NCI-H345 treated with DMSO at 0.1 percent for 48 hours (cell line): ENCODE measurements at regions not wholly inside any gene's neighbourhood (a gene's known extent, or its start where the extent isn't known, plus 50 kb on each side); places are given as distances from the start of the nearest gene placed in this dataset.

ENCODE experiments used
- DNase-seq: peaks from one replicate; lab custom pipeline; 2025; ENCODE audit not compliant: unreplicated experiment; lab: John Stamatoyannopoulos, UW

DNA sequence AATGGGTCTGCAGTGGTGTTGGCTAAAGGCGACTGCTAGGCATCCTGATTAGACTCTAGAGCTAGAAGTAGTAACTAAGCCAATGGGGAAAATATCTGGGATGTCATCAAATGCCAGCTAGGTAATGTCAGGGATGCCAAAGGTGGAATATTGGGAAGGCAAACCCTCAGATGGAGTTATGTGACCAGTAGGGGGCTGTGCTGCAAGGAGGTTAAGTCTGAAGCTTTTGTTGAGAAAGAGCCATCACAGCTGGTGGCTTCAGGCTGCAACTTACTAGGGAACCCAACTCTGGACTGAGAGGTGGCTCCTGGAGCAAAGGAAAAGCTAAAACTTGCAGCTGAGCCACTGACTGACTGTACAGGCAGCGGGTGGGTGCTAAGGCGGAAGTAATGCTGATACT, 576.9 kb upstream of the GHITM start:
- no peak for DNase-seq

DNA sequence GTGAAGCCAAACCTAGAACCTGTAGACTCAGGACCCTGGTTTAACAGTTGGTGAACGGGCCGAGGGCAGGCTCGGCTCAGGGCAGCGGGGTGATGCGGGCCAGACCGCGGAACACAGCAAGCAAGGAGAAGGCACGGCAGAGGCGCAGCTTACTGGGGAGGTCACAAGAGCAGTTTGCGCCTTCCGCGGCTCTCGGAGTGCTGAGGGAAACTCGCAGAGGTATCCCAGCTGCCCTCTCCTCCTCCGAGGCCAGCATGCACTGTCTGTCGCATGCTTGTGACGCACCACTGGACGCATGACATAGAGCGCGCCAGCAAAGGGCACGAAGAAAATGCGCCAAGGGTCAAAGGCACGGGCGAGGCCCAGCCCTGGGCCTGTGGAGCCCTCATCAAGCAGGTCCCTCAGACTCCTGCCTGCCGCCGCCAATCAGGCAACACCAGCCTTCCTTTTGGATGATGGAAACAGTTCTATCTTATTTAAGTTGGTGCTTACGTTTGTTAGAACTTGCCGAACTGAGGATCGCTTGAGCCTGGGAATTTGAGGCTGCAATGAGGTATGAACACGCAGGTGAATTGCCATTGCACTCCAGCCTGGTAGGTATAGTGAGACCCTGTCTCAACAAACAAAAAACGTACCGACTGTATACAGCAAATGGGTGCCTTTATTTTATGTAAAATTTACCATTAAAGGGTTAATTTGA, 574.3 kb upstream of the GHITM start:
- DNase-seq = no peak

DNA sequence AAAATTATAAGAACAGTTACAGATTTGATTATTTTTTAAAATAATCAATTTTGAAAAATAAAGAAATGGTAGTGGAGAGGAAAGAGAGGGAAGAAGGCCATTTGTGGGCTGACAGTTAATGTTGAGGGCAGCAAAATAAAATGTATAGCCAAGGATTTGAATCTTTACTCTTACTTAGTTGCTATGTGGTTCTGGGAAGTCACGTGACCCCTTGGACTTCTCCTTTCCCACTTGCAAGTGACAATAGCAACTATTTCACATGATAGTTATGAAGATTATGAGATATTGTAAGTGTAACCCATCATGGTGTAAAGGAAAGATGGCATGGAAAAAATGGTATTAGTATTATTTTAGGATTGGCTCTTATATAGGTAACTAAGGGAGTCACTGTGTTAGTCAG, 567.3 kb upstream of the GHITM start:
- no peak for DNase-seq

DNA sequence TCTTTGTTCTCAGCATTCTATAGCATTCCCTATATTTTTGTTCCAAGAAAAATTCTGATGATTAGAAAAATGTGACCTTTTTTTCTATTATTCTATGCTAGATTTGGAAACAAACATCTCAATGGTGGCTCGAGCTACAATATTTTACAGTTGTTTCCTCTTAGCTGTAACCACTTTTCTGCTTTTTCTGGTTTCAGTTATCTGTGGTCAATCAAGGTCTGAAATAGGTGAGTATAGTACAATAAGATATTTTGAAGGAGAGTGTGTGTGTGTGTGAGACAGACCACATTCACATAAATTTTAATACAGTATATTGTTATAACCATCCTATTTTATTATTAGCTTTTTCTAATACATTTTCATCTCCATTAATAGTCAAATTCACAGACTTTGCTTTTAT, 564.5 kb upstream of the GHITM start:
- DNase-seq = no peak

DNA sequence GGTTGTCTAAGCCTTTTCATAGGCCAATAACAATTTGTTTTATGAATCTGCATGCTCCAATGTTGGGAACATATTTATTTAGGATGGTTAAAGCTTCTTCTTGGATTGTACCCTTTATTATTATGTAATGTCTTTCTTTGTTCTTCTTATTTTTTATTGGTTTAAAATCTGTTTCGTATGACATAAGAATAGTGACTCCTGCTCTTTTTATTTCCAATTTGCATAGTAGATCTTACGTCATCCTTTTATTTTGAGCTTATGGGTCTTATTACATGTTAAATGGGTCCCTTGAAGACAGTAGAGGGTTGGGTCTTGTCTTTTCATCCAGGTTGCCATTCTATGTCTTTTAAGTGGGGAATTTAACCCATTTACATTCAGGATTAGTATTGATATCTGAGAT, 561.9 kb upstream of the GHITM start:
- DNase-seq = no peak

DNA sequence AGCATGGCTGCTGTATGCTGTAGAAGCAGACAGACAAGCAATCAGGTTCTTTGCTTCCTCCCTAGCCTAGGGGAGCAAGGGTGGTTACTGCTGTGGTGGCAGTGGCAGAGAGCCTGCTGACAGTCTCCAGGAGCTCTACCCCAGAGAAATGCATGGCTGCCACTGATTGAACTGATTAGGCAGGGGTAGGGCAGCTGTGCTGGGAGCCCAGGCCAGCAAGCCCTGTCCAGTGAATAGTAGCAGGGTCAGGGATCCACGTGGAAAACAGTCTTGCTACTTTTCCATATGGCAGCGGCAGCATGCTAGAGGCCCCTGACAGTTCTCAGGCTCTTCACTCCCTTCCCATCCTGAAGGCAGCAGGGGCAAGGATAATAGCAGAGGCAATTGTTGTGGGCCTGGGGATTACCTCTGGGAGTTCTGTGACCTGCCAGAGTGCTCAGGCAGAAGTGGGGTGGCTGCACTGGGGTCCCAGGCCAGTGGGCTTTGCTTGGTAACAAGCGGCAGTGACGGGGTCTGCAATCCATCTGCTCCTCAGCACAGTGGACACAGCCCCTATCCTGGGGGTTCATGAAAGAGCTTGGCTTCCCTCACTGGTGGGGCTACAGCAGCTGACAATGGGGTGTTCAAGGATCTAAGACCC, 558.8 kb upstream of the GHITM start:
- no peak for DNase-seq

DNA sequence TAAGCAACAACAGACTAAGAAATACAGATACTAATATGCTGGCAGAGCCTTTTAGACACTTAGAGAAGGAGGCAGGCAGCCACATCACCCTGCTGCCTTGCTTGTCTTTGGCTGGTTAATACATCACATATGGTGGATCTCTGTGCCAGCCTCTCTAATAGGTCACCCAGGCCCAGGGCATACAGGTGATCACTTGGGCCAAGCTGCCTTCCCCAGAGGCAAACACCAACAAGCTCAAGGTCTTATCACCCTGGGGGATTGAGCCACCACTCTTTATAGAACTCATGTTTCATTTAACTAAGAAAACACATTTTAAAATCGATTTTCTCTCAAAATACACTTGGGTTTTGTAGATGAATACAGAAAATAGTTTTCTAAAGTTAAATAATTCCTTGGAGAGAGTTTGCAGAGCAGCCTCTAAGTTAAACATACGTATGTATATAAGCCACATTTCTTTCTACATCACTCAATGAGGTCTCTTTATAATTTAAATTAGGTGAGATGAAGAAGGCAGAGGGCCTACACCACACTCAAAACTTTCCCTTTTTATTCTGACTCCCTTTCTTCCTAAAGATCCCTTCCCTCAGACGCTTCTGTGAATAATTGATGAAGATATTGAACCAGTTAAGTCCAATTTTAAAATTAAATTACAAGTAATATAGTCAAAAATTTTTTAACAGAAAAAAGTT, 556.8 kb upstream of the GHITM start:
- DNase-seq = no peak

DNA sequence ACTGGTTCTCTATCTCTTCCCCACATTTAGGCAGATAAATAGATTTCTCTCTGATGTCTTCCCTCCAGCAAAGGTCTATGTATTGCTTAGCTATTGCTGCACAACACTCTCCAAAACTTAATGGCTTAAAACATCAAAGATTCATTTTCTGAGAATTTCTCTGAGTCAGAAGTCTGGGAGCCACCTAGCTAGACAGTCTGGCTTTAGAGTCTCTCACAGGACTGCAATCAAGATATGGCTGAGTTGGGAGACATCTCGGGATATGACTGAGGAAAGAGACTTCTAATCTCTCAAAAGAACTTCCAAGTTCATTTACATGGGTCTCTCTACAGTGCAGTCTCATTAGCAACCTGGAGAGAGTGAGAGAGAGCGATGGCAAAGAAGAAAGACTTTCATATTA, 553.6 kb upstream of the GHITM start:
- DNase-seq = no peak

DNA sequence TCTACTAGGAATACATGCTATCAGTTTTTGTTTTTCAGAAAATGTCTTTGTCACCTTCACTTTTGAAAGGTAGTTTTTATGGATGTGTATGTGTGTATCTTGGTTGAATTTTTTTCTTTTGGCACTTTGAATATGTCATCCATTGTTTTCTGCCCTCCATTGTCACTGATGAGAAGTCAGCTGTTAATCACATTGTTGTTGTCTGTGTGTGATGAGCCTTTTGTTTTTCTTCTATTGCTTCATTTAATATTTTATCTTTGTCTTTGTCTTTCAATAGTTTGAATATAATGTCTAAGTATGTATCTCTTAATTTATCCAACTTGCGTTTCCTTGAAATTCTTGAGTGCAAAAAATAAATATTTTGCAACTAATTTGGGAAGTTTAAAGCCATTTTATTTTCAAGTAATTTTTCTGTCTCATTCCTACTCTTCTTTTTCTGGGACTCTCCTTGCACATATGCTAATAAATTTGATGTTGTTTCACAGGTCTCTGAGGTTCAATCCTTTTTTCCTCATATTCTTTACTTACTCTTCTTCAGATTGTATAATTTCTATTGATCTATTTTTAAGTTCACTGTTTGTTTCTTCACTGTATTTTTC, 546.9 kb upstream of the GHITM start:
- DNase-seq = no peak

DNA sequence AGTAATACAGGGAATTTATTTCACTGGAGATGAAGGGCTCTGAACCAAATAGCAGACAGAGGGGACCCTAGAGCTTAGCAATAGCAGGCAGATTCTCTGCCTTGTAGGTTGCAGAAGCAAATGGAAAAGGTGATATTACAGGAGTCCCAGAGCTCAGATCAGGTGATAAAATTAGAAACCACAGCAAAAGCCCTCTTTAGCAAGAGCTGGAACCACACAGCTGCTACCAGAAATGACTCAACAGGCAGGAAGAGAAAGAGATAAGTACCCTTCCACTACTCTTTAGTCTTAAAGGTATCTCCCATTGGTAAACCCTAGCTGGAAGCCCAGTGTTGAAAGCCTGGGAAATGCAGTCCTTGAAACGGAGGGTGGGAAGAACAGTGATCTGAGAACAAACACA, 535.6 kb upstream of the GHITM start:
- no peak for DNase-seq

DNA sequence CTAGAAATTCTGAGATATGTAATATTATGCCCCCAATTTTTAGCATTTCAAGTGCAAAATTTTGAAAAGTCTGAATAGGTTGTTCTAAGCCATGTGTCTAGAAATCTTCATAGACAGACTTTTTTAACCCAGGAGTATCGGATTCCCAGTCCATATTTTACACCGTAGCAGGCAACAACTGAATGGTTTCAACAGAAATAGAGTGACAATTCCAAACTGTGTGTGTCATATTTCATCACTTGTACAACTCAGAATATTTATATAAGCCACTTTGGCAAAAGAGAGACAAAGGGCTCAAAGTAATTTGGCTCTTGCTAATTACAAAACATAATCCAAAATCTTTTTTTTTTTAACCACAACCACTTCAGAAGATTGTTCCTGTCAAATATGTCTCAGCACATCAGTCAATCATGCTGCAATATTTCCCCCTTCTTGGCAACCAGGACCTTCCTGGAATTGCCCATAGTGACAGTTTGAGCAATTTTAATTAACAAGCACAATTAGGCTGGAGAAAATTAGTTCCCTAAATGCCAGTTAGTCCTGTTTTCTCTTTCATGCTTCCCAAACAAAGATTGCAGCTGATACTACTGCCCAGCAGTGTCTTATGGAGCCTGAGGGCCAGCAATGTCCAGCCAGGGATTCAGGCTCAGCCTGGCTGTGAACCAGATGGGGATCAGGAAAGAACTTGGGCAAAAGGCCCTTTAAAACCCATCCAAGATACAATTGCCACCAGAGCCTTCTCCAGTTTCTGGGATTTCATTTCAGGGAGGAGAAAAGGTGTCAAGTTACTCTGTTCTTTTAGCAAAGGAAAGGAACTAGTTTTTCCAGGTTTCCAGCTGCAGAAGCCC, 533.3 kb upstream of the GHITM start:
- DNase-seq = no peak

DNA sequence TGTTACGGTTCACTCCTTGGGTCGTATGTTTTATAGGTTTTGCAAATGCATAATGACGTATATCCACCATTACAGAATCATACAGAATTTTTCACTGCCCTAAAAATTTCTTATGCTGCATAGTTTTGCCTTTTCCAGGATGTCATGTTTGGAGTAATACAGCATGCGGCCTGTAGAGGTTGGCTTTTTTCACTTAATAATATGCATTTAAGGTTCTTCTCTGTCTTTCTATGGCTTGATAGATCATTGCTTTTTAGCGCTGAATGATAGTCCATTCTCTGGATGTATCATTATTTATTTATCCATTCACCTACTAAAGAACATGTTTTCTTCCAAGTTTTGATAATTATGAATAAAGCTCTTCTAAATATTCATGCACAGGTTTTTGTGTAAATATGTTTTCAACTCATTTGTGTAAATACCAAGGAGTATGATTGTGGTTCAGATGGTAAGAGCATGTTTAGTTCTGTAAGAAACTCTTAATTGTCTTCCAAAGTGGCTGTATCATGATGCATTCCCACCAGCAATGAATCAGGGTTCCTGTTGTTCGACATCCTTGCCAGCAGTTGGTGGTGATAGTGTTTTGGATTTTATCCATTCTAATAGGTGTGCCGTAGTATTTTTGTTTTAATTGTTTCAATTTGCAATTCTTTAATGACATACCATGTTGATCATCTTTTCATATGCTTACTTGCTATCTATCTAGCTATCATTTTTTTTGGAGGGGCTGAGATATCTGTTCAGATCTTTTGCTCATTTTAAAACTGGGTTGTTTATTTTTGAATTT, 531.2 kb upstream of the GHITM start:
- DNase-seq = no peak

DNA sequence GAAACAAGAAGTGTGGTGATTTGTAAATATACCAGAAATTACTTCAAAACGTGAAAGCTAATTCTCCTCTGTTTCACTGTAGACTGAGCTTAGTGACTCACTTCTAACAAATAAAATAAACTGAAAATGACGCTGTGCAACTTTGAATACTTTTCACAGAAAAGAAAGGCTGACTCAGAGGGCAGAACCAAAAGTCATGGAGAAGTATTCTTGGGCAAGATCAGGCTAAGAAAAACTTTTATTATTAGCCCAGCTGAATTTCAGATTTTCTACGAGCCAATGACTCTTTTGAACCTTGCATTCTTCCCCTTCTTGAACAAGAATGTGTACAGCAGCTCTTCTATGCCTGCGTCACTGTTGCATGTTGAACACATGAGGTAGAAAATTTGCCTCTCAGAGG, 527.3 kb upstream of the GHITM start:
- no peak for DNase-seq

DNA sequence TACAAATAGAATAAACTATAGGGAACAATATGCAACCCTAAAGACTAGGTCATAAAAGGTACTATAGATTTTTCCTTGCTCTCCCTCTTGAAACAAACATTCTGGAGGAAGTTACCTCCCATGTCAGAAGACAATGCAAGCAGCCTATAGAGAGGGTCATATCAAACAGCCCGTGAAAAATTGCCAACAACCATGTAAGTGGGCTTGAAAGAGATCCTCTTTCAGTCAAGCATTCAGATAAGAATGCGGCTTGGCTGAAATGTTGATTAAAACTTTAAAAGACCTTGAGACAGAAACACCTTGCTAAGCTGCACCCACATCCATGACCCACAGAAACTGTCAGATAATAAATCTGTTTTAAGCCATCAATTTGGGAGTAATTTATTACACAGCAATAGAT, 526.6 kb upstream of the GHITM start:
- no peak for DNase-seq

DNA sequence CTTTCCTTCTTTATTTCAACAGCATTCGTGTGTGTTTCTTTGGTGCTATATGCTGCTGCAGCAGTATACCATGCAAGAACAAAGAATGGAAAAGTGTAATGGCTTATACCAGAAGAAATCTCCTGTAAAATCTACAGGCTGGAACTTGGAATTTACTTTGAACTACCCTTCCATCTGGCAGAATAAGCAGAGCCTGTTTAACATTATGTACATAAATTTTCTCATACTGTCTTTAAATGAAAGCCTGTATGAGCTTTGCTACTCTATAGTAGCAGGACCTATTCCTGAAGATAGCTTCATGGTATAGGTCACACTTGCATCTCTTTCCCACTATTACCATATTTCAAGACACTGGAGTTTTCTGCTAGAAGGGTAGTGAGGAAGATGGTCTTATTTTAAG, 522.1 kb upstream of the GHITM start:
- DNase-seq = no peak

DNA sequence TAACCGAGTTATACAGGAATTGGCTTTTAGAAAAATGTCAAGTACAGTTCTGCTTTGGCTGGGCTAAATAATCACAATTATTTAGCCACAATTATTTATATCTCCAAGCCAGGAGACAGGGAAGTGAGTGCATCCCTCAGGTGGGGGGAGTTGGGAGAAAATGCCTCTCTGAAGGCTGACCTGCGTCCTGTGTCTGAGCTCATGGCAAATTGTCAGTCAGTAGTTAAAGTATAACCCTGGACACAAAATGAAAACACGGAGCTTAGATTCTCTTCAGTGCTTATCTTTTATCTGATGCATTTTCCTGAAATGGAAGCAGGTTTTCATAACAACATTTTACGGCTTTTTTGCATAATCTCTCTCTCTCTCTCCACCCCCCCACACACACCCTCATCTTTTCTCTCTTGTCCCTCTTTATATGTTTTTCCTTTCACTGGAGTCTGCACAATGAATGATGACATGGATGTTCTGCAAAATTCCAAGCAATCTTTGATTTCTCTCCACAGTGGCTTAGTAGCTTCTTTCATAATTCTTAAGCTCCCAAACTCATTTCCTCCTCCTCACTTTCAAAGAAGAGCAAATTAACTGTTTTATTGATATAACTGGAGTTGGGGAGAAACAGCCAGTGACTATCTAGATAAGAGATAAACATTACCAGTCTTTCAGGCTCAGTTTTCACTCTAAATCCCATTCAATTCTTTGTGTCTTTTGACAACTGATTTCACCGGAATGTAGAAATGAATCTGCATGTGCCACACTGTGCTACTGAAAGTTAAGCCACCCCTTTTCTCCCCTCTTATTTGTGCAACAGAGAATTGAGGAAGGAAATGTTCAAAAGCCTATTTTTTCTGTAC, 521.4 kb upstream of the GHITM start:
- no peak for DNase-seq

DNA sequence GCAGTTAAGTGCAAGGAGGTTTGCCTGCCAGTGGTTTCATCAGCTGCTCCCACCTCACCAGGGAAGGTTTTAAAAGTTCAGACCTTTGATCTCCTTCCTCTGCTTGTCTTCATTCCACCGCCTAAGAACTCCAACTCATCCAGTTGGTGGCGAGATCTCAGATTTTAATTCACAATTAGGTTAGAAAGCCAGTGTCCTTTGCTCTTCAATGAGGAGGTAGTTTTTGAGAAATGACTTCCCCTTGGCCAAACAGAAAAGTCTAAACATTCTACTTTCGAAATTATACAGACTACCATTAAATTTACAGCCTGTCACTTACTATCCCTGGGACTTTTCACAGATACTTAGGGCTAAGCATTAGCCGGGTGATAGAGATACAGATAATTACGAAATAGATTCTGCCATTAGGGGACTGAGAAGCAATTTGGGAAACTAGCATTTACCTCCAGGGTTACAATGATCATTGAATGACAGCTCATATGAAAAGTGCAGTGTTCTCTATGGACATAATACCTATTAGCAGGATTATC, 513.4 kb upstream of the GHITM start:
- no peak for DNase-seq

DNA sequence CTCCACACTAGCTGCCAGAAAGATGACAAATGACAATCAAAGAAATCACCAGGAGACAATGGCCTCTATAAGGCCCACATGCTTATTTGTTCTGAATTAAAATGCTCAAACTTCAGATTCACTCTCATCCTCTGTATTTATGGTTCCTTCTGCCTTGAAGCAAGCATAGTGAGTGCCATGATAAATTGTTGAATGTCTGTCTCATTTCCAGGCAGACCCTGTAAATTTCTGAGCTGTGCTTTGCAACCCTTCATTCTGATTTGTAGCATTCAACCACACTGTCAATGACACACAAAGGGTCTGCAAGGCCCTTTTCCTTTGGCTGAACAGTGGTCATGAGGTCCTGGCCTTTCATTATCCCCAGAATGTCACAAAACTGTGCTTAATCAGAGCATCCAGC, 506.6 kb upstream of the GHITM start:
- no peak for DNase-seq

DNA sequence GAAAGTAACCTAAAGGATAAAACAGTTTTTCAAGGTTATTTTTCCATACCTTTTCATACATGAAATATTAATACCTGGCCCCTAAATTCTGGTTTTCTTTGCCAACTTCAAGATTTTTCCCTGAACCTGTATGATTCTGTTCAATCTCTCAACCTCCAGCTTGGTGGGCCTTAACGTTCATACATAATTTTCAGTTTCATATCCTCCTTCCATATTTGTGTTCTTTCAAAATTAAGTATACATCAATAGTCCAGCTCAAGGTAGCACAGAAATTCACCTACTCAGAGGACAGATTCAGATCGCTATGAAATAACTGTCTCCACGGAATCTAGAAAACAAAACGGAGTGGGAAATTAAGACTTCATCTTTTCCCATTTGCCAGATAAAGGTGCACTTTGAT, 505.8 kb upstream of the GHITM start:
- DNase-seq = no peak
